IPS DF 4.7 (cell line): ENCODE measurements at regions not wholly inside any gene's neighbourhood (a gene's known extent, or its start where the extent isn't known, plus 50 kb on each side); places are given as distances from the start of the nearest gene placed in this dataset.

ENCODE experiments used
- DNase-seq: peaks from one replicate; pipeline ENCODE4 v3.0.0-alpha.2; 2013; ENCODE audit warnings: low spot score; ENCODE audit errors: extremely low read depth

DNA sequence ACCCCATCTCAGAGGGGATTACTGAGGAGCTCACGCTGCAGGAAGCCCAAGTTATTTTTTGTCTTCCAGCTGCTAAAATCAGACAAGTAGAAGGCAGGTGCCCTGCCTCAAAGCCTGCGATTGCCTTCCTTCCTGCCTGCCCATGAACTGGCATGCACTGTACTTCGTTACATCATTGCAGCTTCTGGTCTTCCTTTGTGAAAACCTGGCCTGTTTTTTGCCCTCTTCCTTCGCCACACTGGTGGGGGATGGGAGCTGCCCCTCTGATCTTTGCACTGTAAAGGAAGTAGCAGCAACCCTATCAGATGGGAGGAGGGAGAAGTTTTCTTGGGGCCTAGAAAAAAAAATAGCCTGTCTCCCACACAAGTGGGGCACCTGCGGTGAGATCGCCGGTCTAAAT is 1098.7 kb downstream of the BCL11B start:
- no peak for DNase-seq

- no peak for DNase-seq
These were observed 1098.0 kb downstream of the BCL11B start for GRCh38 chr14:98174041-98174440.

- no peak for DNase-seq
These were observed 1096.6 kb downstream of the BCL11B start for GRCh38 chr14:98175436-98175835.

DNA sequence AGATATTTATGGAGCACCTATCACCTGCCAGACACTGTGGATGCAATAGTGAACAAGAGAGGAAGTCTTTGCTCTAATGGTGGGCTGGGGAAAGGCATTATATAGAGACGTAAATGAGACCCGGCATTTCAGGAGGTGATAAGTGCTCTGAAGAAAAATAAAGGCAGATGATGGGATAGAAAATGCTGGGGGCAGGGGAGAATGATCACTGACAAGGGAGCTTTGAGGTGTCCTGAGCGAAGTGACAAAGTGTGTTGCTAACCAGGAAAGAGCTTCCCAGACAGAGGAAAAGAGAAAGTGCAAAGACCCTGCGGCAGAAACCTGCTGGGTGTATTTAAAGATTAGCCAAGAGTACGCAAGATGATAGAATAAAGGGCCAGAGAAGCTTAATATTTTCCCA is 1096.1 kb downstream of the BCL11B start:
- DNase-seq: no peak

DNA sequence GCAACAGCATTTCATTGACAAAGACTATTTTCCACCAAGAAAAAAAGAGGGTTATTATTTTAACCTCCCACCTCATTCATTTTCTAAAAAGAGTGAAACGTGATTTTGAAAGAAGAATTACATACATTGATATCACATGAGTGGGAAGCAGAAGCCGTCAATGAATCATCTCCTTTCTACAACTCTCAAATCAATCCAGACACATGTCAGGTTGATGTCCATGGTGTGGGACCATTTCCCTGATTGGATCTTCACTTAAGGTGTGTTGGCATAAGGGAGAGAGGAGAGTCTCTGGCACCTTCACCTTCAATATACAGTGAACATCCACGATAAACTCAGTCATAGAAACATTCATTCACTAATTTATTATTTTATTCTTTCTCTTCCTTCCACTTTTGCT is 1095.1 kb downstream of the BCL11B start:
- DNase-seq: no peak

DNA sequence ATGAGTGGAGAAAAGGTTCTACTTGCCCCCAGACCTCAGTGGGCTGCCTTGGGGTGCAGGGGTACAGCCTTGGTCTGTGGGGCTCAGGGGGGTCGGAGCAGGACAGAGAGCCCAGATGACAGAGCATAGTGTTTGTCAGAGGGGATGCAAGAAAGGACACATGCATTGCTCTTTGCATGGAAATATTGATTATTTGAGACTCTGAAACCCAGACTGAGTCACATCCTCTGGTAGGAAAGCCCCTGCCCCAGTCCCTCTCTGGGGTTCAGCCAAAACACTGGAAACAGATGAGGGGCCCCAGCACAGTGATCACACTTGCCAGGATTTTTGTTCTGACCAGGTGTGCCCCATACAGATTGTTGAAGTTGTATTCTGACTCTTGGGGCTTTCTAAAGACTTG is 1094.4 kb downstream of the BCL11B start:
- DNase-seq: no peak

GRCh38 chr14:98181241-98181640 is 1090.8 kb downstream of the BCL11B start:
- DNase-seq: no peak

DNA sequence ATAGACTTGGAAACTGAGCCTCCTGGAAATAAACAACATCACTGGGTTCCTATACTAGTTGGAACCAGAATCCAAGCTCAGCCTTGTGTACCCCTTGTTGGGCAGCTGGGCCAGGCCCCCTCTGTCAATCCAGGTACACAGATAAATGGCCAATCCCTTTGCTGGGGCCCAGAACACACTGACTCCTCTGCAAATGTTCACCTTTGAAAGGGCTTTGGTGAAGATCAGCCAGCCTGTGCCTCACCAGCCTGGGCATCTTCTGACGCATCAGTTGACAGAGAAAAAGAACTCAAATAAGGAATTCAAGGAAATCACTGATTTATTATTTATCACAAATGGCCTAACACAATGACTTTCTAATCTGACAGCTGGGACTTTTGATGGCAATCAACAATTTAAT is 1090.2 kb downstream of the BCL11B start:
- no peak for DNase-seq

GRCh38 chr14:98182393-98183055 is 1089.5 kb downstream of the BCL11B start:
- DNase-seq: no peak

DNA sequence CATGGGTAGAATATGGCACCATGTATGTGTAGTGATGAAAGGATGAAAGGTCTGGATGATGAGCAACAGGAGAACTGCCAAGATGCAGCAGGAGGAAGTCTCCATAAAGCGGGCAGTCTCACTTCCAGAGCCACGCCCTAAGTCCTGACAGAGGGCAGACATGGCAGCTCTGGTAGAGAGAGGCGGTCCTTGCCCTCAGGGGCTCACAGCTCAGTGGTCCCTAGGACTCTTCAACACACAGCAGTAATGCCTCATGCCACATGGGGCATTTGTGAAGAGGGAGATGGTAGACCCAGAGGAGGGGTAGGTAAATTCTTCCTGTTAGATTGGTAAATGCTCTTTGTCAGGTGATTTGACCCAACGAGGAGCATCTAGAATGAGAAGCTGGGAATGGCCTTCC is 1088.4 kb downstream of the BCL11B start:
- no peak for DNase-seq

DNA sequence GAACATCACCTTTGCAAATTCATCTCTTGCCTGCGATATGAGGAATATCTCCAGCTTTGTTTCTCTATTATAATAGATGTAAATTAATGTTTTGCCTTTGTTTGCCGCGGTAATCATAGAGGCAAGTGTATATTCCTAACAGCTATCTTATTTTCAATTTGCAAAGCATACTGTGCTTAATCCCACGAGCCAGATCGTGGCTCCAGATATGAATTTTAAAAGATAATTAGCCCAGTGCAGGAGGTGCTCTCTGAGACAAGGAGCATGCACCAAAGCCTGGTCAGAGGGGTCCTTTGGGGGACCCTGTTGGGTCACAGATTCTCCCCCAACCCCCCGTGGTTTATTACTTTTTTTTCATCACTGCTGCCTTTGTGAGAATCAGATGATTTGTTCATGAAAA is 1087.5 kb downstream of the BCL11B start:
- no peak for DNase-seq

DNA sequence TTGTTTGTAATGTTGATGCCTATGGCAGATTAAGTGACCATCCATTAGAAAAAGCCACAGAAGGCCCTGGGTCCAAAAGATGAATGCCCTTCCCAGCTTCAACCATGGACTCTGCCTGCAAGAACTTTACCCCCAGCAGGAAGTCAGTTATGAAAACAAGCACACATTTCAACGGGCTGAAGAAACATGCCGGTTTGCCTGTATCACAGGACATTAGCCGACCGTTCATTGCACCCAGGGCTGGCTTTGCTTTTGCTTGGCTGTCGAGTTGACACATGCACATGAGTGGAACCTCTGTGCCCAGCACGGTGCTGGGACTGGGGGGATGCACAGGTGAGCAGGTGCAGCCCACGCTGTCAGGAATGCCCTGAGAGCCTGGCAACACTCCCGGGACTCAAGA is 1087.0 kb downstream of the BCL11B start:
- no peak for DNase-seq

GRCh38 chr14:98186140-98186539 is 1085.9 kb downstream of the BCL11B start:
- DNase-seq: no peak

DNA sequence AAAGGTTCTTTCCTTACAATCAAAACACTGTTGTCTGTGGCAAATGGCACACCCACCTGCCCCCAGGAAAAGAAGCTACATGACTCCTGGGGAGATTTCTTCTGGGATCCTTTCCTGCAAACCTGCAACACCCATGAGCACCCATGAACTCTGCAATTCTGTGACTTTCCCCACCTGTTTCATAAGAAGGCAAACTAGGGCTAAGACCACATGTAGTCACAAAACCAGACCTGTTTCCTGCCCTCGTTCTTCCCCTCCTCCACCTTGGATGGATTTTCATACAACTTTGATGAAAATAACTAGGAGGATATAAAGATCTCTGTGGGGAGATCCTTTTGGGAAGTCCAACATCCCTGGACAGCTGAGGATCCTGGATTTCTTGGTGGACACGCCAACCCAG is 1084.7 kb downstream of the BCL11B start:
- DNase-seq: no peak

DNA sequence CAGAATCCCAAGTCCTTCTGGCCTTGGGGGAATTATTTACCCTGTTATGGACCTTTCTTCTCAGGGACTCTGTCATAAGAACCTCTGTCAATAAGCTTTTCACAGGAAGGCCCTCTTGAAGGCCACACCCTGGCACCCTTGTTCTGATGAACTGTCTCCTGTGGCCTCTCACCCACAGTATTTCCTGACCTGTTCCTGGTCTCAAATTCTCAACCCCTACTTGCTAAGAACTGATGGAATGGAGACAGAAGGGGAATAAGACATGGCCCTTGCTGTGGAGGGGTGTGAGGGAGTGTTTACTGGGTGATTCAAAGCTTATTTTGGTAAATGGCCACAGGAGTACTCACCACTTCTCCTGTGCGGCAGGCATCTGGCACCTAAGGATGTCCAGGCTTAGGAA is 1082.9 kb downstream of the BCL11B start:
- no peak for DNase-seq

DNA sequence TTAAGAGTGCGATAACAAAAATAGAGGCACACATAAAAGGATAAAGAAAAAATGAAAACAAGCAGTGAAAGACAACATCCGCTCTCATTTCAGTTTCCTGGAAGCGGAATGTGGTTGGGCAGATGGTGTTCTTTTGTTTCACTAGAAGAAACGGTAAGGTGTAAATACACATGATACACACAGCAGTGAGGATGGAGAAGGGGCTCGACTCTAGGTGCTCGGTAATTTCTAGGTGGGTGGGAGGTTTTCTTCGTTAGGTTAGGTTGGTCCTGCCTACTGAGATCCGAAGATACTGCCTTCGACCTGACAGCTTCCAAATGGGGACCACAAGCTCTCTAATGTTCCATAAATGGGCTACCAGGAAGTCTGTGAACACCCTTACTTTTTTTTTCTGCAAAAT is 1082.5 kb downstream of the BCL11B start:
- no peak for DNase-seq

- DNase-seq: no peak
These were observed 1082.1 kb downstream of the BCL11B start for GRCh38 chr14:98189944-98190343.

DNA sequence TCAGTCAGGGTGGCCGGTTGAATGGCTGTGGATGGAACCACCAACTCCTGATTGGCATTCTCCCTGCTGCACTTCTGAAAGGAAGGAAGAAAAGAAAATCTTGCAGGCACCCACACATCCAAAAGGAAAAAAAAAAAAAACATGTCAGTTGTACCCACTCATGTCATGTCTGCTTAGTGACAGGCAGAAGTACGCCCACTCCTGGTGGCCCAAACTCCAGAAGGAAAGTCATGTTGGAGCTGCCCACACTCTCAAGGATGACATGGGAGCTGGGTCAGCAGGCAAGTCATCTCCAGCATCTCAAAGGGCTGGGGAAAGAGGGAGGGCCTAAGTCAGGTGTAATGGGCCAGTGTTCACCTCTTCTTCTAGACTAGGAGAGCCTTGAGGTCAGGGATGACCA is 1079.1 kb downstream of the BCL11B start:
- DNase-seq: no peak

- DNase-seq: no peak
These were observed 1077.2 kb downstream of the BCL11B start for GRCh38 chr14:98194821-98195220.

GRCh38 chr14:98195256-98195655 is 1076.7 kb downstream of the BCL11B start:
- no peak for DNase-seq

DNA sequence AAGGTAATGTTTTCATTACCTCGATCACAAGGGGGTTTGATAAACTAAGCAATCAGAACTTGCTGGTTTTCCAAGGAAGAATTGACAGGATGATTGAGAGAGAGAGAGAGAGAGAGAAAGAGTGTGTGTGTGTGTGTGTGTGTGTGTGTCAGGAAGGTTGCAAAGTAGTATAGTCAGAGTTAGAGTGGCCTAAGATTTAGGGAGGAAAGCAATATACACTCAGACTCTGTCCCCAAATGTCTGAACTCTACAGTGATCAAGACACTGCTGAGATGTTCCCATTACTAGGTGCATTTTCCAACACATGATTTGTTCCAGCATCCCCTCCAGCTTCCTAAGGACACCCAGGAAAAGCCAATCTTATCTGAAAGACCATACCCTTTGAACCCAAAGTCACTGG is 1074.1 kb downstream of the BCL11B start:
- no peak for DNase-seq

- DNase-seq: no peak
These were observed 1073.6 kb downstream of the BCL11B start for GRCh38 chr14:98198385-98198784.

DNA sequence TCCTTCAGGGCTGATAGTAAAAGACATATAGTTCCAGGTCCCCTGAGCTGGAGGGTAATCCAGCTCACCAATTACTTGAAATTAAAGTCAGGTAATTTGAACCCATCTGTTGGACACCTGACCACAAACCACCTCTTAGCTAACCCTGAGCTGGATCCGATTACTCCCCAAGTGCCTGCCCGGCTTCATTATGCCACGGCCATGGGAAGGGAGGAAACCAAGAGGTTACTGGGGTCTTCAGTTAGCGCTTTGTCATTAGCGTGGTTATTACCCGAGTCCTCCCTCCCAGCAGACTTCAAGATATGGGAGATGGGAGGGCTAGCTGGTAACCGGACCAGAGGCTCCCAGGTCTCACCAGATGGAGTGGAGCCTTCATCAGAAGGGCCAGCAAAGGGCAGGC is 1071.4 kb downstream of the BCL11B start:
- no peak for DNase-seq

DNA sequence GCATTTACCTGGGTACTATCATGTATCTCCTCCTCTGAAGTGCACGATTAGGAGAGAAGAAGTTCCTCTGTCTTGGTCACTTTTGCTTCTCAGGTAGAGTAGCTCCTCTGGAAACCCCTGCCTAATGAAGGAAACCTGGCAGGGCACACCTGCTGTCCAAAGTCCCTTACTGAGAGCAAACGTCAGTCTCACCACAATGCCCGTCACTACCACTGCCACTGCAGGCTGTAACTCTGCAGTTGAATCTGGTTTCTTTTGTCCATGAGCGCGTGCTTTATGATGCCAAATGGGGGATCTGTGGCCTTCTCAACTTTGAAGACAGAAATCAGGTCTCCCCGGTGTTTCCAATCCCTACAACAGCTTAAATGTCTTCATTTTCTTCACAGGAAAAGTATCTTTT is 1068.6 kb downstream of the BCL11B start:
- no peak for DNase-seq
